Iris pigment epithelial cell (primary cell): ENCODE measurements at regions not wholly inside any gene's neighbourhood (a gene's known extent, or its start where the extent isn't known, plus 50 kb on each side); places are given as distances from the start of the nearest gene placed in this dataset.
A peak's percentile ranks its signal among the peaks of the same experiment; 100 is the strongest.

Experiments
- DNase-seq: peaks from one replicate; pipeline ENCODE4 v3.0.0-alpha.2; 2011; ENCODE audit warnings: low read depth

DNA sequence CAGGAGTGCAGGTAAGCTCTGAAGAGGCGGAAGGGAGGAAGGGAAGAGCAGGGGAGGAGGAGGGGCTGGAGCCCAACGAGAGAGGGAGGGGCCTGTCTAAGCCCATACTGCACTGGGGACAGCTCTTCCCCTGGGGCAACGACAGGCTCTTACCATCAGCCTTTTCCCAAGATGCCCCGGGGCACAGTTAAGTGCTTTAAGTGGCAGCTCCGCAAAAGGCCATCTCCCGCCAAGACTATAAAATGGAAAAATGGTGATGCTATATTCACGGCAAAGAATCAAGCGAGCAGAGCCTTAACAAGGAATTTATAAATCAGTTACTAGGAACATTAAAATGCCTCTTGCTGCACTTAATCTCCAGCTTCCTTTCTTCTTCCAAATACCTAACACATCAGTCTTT is 110.2 kb upstream of the NLRP1 start:
- no peak for DNase-seq

- no peak for DNase-seq
These were observed 111.2 kb upstream of the NLRP1 start for GRCh38 chr17:5695480-5695879.

- DNase-seq = no peak
These were observed 114.7 kb upstream of the NLRP1 start for GRCh38 chr17:5698959-5699358.

DNA sequence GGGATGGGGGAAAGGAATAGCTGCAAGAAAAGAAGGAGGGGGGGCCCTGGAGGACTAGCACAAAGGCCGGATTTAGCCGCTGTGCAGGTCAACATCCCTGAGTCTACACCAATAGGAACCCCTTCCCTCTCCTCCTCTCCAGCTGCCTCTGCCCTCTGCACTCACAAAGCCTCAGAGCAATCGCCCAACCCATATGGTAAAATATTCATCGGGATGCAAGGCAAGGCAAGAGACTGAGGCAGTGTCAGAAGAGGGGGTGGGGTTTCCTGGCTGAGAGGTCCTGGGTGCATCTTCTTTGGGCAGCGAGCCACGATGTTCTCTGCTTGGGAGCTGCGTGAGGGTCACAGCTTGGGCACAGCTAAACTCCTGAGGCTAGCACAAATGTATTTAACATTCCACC is 115.5 kb upstream of the NLRP1 start:
- no peak for DNase-seq

- no peak for DNase-seq
These were observed 116.4 kb upstream of the NLRP1 start for GRCh38 chr17:5700745-5701144.

DNA sequence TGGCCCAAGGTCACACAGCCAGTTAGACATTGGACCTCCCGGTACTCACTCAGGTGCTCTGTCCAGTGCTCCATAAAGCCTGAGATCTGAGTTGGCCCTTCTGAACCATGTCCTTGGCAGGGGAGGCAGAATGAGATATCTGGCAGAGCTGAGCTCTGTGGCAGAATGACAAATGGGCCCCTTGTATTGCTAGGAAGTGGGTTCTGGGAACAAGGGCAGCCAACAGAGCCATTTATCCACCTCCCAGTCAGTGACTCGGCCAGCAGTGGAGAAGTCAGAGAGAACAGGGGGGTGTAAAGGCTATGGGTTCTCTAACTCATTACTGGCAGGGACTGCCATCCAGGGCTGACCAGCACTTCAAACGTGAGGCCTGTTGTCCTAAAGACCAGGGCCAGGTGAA is 117.1 kb upstream of the NLRP1 start:
- no peak for DNase-seq

GRCh38 chr17:5702951-5703510 is 118.7 kb upstream of the NLRP1 start:
- no peak for DNase-seq

DNA sequence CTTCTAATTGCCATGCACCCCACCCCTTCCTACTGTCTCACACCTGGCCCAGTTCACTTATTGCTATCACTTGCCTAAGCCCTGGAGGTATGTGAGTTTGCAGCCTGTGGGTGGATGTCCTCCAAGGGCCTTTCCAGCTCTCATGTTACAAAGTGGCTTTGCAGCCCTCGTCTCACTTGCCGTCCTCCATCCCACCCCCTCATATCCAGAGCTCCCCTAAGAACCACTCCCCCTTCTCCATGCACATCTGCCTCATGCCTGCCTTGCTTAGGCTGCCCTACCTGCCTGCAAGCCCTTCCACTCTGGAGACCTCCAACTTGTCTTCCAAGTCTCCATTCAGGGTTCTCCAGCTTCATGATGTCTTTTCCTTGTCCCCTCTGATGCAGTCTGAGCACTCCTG is 119.4 kb upstream of the NLRP1 start:
- no peak for DNase-seq

- DNase-seq = no peak
These were observed 121.0 kb upstream of the NLRP1 start for GRCh38 chr17:5705081-5705875.

- no peak for DNase-seq
These were observed 121.7 kb upstream of the NLRP1 start for GRCh38 chr17:5705876-5706576.

DNA sequence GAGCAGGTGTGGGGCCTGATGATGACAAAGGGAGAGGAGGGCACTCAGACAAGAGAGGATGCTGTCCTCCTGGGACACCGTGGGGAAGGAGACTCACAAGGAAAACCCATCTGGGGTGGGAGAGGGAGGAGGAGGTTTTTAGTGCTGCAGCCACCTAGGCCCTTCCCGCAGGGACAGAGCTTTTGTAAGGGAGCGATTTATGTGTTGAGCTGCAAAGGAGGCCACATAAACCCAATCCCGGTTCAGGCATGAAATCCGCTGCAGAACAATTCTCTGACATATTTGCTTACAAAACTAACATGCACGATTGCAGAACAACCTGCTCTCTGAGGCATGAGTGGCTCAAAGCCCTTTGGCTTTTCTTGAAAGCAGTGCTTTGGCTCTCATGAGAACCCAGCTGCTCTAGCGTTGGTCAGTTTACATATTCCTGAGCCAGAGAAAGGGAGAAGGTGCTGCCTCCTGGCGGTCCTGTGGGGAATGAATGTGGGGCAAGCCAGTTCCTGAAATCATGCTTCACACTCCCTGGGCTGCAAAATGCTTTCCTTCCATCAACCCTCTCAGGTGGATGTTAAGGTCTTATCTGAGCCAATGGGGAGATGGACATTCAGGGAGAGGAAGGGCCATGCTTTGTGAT is 122.4 kb upstream of the NLRP1 start:
- DNase-seq = peak; percentile 58

- DNase-seq = no peak
These were observed 123.2 kb upstream of the NLRP1 start for GRCh38 chr17:5707482-5707881.

DNA sequence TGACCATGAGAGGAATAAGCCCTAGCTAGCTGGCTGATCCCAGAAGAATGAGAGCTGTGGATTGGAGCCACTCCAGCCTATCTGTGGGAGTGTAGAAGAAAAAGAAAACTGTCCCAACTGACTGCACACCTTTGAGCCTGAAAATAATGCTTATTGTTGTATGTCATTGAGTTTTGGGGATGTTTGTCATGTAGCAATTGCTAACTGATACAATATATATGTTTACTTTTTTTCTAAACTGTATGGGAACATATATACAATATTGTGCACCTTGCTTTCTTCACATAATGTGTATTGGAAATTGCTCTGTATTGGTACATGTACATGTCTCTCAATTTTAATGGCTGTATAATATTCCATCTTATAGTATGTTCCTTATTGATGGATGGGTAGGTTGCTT is 124.0 kb upstream of the NLRP1 start:
- no peak for DNase-seq

- no peak for DNase-seq
These were observed 127.0 kb upstream of the NLRP1 start for GRCh38 chr17:5711344-5711743.

- no peak for DNase-seq
These were observed 130.7 kb upstream of the NLRP1 start for GRCh38 chr17:5714993-5715392.

- no peak for DNase-seq
These were observed 131.2 kb upstream of the NLRP1 start for GRCh38 chr17:5715478-5715877.

DNA sequence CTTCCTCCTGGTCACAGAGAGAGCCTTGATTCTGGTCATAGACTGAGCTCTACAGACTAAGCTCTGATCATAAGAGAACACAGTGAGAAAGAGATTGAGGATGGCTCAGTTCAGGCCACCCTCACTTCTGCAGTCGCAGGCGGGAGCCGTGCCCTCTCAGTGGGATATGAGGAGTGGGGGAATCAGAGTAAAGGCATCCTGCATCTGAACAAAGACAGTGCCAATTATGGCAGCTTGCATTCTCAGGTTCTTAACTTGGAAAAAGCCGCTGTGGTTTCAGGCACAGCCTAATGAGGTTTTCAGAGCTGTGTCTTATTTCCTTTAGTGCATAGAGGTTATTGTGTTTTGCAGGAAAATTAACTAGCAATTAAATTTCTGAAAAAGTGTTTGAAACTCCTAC is 134.4 kb upstream of the NLRP1 start:
- DNase-seq = no peak

- DNase-seq = no peak
These were observed 135.7 kb upstream of the NLRP1 start for GRCh38 chr17:5719976-5720375.

GRCh38 chr17:5730373-5730772 is 146.1 kb upstream of the NLRP1 start:
- no peak for DNase-seq

- DNase-seq = no peak
These were observed 156.6 kb upstream of the NLRP1 start for GRCh38 chr17:5740937-5741336.

- DNase-seq = no peak
These were observed 157.5 kb upstream of the NLRP1 start for GRCh38 chr17:5741810-5742209.

GRCh38 chr17:5745111-5745813 is 161.0 kb upstream of the NLRP1 start:
- DNase-seq = no peak
